ENCODE measurements at regions not wholly inside any gene's neighbourhood (a gene's known extent, or its start where the extent isn't known, plus 50 kb on each side); places are given as distances from the start of the nearest gene placed in this dataset.
A peak's percentile ranks its signal among the peaks of the same experiment; 100 is the strongest.

DNA sequence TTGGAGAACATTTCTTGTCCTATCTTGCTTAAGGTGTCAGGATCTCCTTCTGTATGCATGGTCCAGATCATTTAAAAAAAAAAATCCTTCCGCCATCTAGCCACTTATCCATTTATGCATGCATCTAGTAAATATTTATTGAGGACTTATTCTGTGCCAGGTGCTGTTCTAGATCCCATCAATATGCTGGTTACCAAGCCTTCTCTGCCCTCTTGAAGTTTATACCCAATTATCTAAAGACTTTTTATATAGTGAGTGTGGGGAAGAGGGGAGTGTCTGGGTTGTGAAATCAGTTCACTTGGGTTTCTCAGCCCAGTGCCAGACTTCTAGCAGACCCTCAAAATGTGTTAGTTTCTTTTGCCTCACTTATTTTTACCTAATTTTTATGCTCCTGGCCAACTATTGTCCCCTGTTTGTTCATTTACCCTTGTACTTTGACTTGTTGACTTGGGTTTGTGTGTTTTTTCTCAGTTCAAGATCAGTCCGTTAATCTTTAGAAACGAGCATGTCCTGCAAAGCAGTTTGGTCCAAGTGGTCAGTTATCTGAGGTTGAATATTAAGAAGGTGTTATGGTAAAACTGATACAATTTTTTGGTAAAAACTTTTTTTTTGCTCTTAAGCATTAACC, 488.9 kb downstream of the PCNX1 start:
- intact Hi-C loops (cut with DNase I), result no loop called here
- WGBS, 2 donors, result 78 to 92% methylated on average over 3 of the region's 3 CpGs
- no peak overlapping the region for H3K27ac ChIP-seq
- H3K27me3 ChIP-seq, result no peaks in the 10 kb centered on the region
- no peaks in the 10 kb centered on the region for H3K9me3 ChIP-seq
- TF ChIP-seq POLR2A (IDR thresholded peaks at IDR 0.05), result no peak
- TF ChIP-seq, protein P1, sequence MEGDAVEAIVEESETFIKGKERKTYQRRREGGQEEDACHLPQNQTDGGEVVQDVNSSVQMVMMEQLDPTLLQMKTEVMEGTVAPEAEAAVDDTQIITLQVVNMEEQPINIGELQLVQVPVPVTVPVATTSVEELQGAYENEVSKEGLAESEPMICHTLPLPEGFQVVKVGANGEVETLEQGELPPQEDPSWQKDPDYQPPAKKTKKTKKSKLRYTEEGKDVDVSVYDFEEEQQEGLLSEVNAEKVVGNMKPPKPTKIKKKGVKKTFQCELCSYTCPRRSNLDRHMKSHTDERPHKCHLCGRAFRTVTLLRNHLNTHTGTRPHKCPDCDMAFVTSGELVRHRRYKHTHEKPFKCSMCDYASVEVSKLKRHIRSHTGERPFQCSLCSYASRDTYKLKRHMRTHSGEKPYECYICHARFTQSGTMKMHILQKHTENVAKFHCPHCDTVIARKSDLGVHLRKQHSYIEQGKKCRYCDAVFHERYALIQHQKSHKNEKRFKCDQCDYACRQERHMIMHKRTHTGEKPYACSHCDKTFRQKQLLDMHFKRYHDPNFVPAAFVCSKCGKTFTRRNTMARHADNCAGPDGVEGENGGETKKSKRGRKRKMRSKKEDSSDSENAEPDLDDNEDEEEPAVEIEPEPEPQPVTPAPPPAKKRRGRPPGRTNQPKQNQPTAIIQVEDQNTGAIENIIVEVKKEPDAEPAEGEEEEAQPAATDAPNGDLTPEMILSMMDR (IDR thresholded peaks at IDR 0.05), result no peak
- TF ChIP-seq EP300 (IDR thresholded peaks at IDR 0.05), result no peak
- TF ChIP-seq POLR2AphosphoS5 (IDR thresholded peaks at IDR 0.05), result no peak
- H3K4me3 ChIP-seq, result no peak overlapping the region
- DNase-seq, result no peak
- H3K4me1 ChIP-seq, result peaks cover 0 to 9% (median 4%) of the 10 kb centered on the region in 4 donors
- no peaks in the 10 kb centered on the region for H3K36me3 ChIP-seq

DNA sequence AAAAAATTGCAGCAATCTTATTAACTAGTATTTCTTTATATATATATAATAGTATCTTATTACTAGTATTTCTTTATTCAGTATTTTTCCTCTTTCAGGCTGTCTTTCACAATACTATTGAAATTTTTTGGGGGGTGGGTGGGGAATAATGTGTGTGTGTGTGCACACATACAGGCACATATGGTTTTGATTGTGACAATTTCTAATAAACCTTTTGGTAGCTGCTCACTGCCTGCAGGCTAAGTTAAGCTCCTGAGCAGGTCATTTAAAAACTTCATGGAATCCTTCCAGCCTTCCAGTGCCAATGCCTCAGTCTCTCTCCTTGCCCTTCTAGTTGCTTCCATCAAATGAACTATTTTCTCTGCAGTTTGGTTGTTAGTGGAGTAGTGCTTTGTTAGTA, 490.1 kb downstream of the PCNX1 start:
- Histone ChIP-seq H3K36me3 (no peaks in the 10 kb centered on the region), H3K4me3 (no peak overlapping the region)
- intact Hi-C loops (cut with DNase I), result no loop called here

DNA sequence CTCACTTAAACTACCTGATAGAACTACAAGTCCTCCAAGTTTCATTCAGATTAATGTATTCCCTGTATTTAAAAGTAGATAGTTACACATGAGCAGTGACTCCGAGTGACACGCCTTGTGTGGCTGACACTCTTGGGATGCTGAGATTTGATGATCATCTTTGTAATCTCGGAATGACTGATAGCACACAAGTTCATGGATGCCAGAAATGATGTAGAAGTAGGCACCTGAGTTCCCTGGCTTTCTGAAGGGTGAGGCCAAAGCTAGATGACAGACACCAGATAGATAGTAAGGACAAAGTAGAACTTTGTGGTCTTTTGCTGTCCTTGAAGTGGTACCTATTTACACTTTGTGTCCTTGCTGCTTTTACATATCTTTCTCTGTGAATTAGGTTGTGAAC, 491.2 kb downstream of the PCNX1 start:
- peak overlapping the region in 1 of 4 donors; percentile 19 for H3K27ac ChIP-seq
- H3K27me3 ChIP-seq, result no peaks in the 10 kb centered on the region
- H3K36me3 ChIP-seq, result no peaks in the 10 kb centered on the region
- intact Hi-C loops (cut with DNase I), result no loop called here
- no peak overlapping the region for H3K4me3 ChIP-seq
- no peak for DNase-seq
- H3K9me3 ChIP-seq, result no peaks in the 10 kb centered on the region
- H3K4me1 ChIP-seq, result peaks cover 0 to 18% (median 3%) of the 10 kb centered on the region in 4 donors
- TF ChIP-seq EP300 (IDR thresholded peaks at IDR 0.05) (no peak), POLR2A (IDR thresholded peaks at IDR 0.05) (no peak), POLR2AphosphoS5 (IDR thresholded peaks at IDR 0.05) (no peak)
- TF ChIP-seq, protein P1 (IDR thresholded peaks at IDR 0.05), result no peak
- 91 to 94% methylated on average over 3 of the region's 3 CpGs for WGBS, 2 donors

More for the DNA sequence above, 490.1 kb downstream of the PCNX1 start:
- Histone ChIP-seq H3K4me1 (peaks cover 0 to 13% (median 3%) of the 10 kb centered on the region in 4 donors), H3K27ac (no peak overlapping the region), H3K9me3 (no peaks in the 10 kb centered on the region), H3K27me3 (no peaks in the 10 kb centered on the region)
- no peak for DNase-seq
- TF ChIP-seq POLR2A (IDR thresholded peaks at IDR 0.05), result no peak
- TF ChIP-seq, protein P1 (IDR thresholded peaks at IDR 0.05), result no peak
- no peak for TF ChIP-seq POLR2AphosphoS5 (IDR thresholded peaks at IDR 0.05)
- TF ChIP-seq EP300 (IDR thresholded peaks at IDR 0.05), result no peak

DNA sequence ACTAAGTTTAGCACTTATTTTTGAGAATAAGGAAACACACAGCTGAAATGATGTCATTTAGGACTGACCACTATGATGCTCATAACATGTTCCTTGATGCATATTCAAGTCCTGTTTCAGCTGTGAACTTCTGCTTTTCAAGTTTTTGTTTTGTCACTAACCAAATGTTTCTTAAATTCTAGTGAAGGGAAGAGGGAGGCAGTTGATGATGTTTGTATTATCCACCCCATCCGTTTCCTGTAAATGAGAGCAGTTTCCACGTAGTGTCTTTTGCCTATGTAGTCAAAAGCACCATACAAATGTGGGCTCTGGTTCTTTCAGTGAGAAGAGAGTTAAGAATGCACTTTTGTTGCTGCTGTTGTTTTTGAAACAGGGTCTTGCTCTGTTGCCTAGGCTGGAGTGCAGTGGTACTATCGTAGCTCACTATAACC, 491.8 kb downstream of the PCNX1 start:
- TF ChIP-seq EP300 (IDR thresholded peaks at IDR 0.05), result peak in 2 of 4 donors; percentile 46 to 62
- TF ChIP-seq, protein P1 (IDR thresholded peaks at IDR 0.05), result no peak
- peak in 3 of 4 donors; percentile 17 to 57 (median 30) for TF ChIP-seq POLR2AphosphoS5 (IDR thresholded peaks at IDR 0.05)
- TF ChIP-seq POLR2A (IDR thresholded peaks at IDR 0.05), result no peak
- no peaks in the 10 kb centered on the region for H3K9me3 ChIP-seq
- H3K27ac ChIP-seq, result peak overlapping the region in 3 of 4 donors; percentile 20 to 44 (median 28)
- intact Hi-C loops (cut with DNase I), result no loop called here
- WGBS, 2 donors, result 42 to 79% methylated on average over 3 of the region's 3 CpGs
- peaks cover 0 to 18% (median 3%) of the 10 kb centered on the region in 4 donors for H3K4me1 ChIP-seq
- H3K27me3 ChIP-seq, result no peaks in the 10 kb centered on the region
- DNase-seq, result no peak
- H3K36me3 ChIP-seq, result no peaks in the 10 kb centered on the region
- no peak overlapping the region for H3K4me3 ChIP-seq

All from sigmoid colon (tissue), 6 donors.